Hematopoietic multipotent progenitor cell treated with erythropoietin and hydrocortisone succinate and interleukin-3 and kit ligand, for 17 days (in vitro differentiated cells): ENCODE measurements at regions not wholly inside any gene's neighbourhood (a gene's known extent, or its start where the extent isn't known, plus 50 kb on each side); places are given as distances from the start of the nearest gene placed in this dataset.
A peak's percentile ranks its signal among the peaks of the same experiment; 100 is the strongest.
"Not testable (repeated sequence)": the region's sequence is repeated elsewhere in the genome, so short reads cannot be mapped to it uniquely, and the experiment has no call there.

ENCODE experiments used
- DNase-seq: peaks from one replicate; pipeline ENCODE4 v3.0.0-alpha.2; 2015; ENCODE audit warnings: low spot score

DNA sequence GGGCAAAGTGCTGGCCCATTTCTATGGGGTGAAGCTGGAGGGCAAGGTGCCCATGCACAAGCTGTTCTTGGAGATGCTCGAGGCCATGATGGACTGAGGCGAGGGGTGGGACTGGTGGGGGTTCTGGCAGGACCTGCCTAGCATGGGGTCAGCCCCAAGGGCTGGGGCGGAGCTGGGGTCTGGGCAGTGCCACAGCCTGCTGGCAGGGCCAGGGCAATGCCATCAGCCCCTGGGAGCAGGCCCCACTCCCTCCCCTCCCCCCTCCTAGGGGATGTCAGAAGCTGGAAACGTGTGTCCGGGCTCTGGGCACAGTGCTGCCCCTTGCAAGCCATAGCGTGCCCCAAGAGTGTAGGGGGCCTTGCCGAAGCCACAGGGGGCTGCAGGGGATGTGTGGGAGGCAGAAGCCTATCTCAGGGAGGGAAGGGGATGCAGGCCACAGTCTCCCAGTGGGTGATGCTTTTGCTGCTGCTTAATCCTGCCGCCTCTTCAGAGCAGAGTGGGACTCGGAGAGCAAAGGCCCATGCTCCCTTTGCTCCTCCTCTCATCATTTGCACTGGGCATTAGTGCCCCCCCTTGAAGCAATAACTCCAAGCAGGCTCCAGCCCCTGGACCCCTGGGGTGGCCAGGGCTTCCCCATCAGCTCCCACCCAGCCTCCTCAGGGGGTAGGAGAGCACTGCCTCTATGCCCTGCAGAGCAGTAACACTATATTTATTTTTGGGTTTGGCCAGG, 85.2 kb downstream of the MRPL57 start:
- not testable (repeated sequence) for DNase-seq

DNA sequence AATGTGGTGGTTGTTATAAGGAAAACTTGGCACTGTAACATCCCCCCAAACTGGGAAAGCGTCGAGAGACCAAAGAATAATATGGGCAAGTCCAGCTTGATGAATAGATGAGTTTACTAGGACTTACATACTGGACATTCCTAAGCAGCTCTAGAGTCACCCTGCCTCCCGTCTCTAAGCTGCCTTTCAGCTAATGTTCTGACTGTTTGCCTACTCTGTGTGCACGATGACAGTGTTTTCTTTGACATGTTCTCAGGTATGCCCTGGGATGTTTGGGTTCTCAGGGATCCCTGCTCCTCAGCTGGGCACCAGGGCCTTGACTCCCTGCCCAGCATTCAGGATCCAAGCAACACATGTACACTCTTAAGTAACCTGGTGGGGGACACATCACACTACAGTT, 87.5 kb downstream of the MRPL57 start:
- DNase-seq: not testable (repeated sequence)

DNA sequence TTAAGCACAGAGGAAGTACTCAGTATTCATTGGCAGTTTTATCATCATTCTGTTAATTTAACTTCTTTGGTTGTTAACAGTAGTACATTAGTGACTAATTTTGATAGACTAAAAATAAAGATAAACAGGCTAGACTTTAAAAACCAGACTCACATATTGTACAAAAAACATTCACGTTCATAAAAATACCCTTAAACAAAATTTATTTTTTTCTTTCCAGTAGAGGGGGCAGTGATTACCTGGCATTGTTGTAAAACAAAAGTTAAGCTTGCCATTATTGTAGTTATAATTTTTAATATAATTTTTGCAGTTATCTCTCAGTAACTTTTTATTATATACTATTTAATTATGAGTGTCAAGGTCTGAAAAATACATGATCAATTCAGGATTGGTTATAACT, 92.0 kb downstream of the MRPL57 start:
- not testable (repeated sequence) for DNase-seq

DNA sequence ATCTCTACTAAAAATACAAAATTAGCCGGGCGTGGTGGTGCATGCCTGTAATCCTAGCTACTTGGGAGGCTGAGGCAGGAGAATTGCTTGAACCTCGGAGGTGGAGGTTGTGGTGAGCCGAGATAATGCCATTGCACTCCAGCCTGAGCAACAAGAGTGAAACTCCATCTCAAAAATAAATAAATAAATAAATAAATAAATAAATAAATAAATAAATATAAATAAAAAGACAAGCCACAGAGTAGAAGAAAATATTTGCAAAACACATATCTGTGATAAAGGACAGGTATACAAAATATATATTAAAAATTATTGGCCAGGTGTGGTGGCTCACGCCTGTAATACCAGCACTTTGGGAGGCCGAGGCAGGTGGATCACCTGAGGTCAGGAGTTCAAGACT, 96.0 kb downstream of the MRPL57 start:
- DNase-seq: not testable (repeated sequence)

DNA sequence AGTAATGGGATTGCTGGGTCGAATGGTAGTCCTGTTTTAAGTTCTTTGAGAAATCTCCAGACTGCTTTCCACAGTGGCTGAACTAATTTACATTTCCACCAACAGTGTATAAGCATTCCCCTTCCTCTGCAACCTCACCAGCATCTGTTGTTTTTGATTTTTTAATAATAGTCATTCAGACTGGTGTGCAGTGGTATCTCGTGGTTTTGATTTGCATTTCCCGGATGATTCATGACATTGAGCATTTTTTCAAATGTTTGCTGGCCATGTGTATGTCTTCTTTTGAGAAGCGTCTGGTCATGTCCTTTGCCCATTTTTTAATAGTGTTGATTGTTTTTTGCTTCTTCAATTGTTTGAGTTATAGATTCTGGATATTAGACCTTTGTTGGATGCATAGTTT, 98.0 kb downstream of the MRPL57 start:
- not testable (repeated sequence) for DNase-seq

DNA sequence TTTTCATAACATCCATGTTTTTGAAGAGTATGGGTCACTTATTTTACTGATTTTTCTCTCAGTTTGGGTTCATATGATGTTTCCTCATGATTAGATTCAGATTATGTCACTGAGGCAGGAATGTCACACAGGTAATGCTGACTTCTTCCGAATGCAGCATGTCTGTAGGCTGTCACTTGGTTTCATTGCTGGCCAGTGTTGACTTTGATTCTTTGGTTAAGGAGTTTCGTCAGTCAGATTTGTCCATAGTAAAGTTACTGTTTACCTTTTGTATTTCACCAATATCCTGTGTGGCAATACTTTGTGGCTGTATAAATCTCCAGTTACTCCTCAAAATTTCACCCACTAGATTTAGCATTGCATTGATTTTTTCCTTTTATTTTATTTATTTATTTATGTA, 105.6 kb downstream of the MRPL57 start:
- DNase-seq: no peak

DNA sequence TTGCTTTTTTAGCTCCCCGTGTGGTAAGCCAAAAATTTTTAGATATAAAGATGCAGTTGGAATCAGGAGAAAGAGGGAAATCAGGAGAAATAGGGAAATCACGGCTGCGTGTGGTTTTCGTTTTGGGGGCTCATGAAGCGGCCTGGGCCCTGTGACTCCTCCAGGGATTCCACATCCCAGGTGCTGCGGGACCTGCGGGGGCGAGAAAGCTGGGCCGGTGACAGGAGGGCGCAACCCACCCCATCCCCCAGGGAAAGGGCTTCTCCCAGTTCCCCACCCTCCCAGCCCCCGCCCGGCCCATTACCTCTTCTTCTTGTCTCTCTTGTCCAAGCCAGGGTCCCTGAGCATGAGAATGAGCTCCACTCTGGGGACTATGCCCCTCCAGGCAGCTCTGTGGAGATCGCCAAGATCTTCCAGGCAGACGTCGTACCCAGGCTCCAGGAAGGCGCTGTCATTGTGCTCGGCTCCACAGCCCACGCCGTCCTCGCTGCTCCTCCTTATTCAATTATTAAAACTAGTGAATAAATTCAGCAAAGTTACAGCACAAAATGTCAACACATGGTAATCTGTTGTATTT, 111.0 kb downstream of the MRPL57 start:
- no peak for DNase-seq

DNA sequence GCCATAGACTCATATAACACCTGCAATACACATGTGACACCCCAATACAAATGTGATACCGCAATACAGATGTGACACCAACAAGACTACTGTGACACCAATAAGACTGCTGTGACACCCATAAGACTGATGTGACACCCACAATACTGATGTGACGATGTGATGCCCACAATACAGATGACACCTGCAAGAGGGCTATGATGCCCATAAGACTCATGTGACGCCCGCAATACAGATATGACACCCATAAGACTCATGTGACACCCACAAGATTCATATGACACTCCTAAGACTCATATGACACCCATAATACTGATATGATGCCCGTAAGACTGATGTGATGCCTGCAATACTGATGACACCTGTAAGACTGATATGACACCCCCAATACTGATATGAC, 113.0 kb downstream of the MRPL57 start:
- DNase-seq: no peak

DNA sequence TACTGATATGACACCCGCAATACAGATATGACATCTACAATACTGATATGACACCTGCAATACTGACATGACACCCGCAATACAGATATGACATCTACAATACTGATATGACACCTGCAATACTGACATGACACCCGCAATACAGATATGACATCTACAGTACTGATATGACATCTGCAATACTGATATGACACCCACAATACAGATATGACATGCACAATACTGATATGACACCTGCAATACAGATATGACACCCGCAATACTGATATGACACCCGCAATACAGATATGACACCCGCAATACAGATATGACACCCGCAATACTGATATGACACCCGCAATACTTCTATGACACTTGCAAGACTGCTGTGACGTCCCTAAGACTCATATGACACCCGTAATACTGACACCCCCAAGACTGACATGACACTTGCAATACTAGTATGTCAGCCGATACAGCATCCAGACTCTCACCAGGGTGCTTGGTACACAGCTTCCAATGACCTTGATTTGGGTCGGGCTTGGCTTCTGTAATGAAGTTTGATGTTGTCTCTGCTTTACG, 114.1 kb downstream of the MRPL57 start:
- not testable (repeated sequence) for DNase-seq

DNA sequence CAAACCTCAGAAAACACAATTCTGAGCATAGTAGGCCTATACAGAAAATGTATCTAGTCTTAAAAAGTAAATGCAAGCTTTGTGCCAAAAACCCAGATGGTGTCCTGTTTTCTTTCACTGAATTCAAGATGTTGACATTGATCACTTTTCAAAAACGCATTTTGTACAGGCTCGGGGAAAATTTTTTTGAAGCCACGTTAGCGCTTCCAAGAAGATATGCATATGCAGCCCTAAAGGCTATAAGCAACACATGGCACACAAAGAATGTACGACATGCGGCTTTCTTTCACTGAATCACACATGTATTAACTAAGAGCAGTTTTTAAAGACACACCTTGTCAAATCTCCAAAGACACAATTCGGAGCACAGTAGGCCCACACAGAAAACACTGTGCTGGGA, 115.4 kb downstream of the MRPL57 start:
- no peak for DNase-seq

DNA sequence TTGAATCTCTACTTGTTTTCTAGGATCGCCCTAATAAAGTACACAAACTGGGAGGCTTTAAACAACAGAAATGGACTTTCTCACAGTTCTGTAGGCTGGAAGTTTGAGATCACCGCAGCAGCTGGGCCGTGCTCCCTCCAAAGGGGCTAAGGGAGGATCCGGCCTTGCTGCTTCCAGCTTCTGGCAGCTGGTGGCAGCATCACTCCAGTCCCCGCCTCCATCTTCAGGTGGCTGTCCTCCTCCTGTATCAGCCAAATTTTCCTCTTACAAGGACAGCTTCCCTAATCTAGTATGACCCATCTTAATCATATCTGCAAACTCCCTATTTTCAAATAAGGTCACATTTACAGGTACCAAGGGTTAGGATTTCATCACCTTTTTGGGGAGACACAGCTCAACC, 120.5 kb downstream of the MRPL57 start:
- peak; percentile 50 for DNase-seq

DNA sequence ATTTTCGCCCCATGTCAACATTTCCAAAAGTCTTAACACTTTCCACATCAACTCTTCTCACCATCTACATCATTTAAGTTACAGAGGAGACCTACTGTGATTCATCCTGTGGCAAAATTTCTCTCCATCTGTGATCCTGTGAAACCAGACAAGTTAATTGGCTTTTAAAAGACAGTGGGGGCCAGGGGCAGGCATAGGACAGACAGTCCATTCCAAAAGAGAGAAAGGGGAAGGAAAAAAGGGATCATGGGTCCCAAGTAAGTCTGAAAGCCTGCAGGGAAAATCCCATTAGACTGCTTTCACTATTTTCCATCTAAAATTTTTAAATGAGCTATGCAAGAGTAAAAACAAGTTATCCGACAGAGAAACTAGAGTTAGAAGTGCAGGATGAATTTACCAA, 121.0 kb downstream of the MRPL57 start:
- no peak for DNase-seq

DNA sequence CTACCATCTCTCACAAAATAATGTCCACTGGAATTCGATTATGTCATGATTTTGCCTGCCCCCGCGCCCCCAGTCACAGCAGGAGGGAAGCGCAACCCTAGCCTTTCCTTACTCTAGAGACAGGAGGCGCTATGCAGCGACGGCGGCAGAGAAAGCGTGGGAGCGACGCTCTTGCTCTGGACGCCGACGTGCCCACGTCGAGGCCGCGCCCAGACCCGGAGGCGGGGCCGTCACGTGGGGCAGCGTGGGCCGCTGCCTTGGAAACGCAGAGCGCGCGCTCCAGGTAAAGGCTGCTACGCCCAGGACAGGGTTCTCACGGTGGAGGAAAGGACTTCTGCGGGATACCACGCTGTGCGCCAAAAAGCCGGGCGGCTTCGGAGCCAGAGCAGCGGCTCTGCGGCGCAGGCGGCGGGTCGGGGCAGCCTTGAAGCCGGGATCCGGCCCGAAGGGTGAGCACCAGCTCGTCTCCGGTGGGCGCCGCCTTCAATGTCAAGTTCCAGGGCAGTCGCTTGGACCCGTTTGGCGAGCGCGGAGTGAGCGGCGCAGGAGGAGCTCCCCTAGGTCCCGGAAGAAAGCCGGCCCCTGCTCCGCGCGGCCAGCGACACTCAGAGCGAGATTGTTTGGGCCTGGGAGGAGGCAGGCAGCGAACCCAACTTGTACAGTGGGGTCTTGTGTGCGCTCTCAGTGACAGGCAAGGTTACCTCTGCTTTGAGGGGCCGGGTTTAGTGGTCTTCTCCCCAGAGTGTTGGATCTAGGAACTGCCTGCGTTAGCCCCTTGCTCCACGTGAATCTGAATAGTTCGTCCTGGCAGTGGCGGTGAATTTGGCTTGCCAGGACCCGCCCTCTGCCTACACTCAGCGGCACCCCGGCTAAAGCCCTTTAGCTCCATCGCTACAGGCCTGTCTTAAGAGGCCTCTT, 121.7 kb downstream of the MRPL57 start:
- peak; percentile 94 for DNase-seq

DNA sequence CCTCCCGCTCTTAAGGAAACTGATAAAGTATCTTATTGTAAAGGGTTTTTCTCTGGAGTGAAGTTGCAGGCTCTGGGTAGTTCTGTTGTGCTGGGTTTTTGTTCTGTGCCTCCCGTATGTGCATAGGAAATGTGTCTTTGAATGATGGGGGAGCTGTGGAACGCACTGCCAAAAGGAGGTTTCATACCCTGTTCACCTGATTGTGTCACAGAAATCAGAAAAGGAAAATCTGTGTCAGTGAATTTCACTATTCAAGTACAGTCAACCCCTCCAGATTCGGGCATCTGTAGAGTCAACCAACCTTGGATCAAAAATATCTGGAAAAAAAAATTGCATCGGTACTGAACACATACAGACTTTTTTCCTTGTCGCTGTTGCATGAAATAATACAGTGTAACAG, 127.8 kb downstream of the MRPL57 start:
- no peak for DNase-seq

DNA sequence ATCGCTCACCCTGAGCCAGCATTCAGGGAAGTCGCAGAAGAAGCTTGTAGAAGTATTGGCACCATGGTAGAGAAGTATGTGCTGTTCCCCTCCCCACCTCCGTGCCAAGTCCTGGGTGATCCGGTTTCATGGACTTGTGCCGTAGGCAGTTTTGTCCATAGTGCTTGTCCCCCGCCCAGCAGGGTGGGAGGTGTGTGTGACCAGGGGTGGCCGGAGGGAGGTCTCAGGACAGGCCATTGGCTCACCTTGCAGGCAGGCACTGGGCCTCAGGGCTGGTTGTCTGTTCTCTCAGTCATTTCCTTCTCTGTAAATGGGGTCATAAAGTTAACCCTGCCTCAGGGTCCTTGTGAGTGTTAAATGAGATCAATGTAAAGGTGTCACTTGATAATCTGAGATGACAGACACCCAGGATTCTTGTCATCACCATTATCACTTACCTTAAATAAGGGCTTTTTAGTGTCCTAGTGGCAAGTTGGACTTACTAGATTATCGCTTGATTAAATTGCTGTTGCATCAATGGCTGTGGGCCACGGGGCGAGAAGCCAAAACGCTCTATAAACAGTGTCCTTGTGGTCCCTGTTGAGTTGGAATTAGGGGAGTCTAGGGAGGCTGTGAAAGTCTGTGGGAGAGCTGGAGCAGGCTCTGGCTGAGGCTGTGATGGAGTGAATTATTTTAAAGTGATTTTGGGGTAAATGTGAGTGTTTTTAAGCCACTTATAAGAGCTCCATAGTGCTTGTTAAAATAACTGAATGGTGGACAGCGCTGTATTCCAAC, 130.0 kb downstream of the MRPL57 start:
- not testable (repeated sequence) for DNase-seq

DNA sequence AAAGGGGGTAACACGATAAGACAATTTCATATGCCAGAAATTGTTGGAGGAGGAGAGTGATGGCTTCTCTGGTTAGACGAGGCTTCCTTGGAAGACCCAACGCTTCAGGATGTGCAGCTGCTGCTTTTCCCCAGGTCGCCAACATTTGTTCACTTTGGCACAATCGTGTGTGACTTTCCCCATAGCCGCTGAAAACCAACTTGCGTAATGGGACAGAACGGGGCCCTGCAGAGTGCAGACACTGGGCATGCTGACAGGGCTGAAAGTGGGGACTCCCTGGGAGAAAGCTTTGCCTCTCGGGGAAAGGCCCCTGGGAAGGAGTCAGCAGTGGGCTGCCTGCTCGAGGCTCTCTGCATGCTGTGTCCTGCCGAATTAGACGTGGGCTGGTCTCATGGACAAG, 130.7 kb downstream of the MRPL57 start:
- DNase-seq: not testable (repeated sequence)

DNA sequence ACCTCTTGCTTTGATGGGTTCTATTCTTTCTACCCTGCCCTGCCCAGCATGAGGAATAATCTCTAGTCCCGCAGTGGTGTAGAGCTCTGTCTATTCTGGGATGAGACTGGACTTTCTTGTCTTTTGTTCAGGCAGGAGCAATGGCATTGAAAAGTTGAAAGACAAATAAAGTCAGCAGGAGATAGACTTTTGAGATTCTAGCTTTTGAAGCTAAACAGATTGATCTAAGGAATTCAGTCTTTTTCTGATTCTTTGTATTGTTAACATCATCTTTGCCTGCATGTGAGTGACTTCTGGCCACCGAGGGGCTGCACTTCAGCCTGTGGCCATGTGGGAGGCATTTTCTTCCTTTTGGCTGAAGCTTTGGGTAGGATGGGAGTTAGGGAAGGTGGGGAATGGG, 132.4 kb downstream of the MRPL57 start:
- DNase-seq: no peak

DNA sequence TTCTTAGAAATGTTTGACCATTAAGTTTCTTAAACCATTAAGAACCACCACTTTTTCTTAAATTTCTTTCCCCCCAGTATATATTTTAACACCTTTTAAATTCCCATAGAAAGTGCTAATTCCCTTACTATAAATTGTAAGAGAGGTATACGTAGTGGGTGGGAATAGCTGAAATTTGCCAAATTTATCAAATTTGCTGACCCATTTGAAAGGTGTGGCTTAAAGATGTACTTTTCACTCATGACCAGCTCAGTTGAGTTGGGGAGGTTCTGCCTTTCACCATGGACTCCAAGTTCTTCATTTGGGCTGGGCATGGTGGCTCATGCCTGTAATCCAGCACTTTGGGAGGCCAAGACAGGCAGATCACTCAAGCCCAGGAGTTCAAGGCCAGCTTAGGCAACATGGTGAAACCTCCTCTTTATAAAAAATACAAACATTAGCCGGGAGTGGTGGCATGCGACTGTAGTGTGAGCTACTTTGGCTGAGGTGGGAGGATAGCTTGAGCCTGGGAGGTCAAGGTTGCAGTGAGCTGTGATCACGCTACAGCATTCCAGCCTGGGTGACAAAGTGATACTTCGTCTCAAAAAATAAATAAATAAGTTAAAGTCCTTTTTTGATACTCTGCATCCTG, 133.2 kb downstream of the MRPL57 start:
- DNase-seq: no peak

DNA sequence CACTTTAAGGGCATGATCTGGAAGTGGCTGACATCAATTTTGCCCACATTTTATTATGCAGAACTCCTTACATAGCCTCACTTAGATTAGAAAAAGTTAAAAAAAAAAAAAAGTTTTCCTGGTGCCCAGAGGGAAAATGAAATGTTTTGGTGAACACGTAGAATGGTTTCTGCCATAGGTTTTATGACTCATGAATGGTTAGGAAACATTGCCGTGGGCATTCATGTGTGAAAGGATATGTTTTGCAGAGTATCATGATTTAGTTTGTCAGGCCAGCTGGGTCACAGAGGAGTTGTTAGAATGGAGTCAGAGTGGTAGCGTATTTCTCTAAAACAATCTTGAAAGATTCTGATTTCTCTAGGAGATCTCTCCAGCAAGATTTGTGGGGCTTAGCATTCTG, 133.8 kb downstream of the MRPL57 start:
- DNase-seq: no peak

DNA sequence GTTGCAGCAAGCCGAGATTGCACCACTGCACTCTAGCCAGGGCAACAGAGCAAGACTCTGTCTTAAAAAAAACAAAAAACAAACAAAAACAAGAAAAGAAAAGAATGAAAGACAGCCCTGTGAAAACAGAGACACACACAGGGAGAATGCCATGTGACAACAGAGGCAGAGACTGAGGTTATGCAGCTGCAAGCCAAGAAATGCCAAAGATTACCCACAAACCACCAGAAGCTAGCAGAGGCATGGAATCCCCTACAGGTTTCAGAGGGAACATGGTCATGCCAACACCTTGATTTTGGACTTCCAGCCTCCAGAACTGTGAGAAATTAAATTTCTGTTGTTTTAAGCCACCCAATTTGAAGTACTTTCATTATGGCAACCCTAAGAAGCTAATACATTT, 138.5 kb downstream of the MRPL57 start:
- DNase-seq: not testable (repeated sequence)

DNA sequence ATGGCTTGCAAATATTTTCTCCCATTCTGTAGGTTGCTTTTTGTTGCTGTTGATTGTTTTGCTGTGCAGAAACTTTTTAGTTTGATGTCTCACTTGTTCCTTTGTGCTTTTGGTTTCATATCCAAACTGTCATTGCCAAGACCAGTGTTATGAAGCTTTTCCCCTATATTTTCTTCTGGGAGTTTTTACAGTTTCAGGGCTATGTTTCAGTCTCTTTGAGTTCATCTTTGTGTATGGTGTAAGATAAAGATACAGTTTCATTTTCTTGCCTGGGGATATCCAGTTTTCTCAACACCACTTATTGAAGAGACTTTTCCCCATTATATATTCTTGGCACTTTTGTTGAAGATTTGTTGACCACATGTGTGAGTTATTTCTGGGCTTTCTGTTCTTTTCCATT, 139.9 kb downstream of the MRPL57 start:
- DNase-seq: no peak
